ENCODE measurements at regions not wholly inside any gene's neighbourhood (a gene's known extent, or its start where the extent isn't known, plus 50 kb on each side); places are given as distances from the start of the nearest gene placed in this dataset.

DNA sequence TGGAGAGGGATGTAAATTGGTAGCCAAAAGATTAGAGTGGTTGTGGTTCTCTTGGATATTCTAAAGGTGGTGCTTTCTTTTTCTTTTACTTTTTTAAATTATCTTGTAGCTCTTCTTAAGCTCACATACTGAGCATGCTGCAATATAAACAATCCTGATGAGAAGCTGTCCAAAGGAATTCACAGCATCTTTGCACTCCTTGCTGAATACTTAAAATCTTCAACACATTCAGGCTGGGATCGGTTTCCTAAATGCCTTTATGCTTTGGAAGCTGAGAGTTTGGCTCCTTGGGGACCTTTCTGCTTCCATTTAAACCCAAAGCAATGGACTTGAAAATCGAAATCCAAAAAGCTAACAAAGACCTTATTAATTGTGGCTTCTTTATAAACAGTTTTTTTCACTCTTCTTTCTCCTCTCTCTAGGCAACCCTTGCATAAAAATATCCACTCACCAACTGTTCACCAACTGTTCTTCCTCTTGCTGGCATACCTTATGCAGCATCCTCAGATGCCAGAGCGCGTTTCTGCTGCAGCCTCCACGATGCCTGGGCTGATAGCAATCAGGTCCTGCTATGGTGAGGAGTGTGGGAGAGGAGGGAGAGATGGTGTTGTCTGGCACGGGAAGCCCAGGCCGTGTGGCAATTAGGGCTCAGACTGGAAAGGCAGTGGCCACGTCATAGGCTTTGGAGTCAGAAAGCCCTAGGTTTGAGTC is 535.8 kb upstream of the DAB1 start:
- no peak for DNase-seq (ENCODE audit: insufficient read length, low spot score)
- FAIRE-seq, result no peak

DNA sequence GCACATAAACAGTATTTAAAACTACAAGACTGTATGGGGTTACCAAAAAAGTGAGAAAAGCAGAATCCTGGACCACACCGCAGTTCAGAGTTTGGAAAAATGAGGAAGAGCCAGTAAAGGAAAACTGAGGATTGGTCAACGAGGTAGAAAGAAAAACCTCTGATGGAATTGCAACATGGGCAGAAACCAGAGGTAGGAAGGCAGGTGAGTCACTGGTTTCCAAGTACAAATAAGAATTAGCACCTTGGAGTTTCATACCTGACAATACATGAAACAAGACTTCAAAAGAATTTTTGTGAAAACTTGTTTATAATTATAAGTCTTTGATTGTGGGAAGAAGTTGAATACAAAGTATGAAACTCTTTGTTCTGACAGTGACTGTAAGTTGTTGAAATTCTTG is 533.7 kb upstream of the DAB1 start:
- no peak for DNase-seq (ENCODE audit: insufficient read length, low spot score)
- no peak for FAIRE-seq

DNA sequence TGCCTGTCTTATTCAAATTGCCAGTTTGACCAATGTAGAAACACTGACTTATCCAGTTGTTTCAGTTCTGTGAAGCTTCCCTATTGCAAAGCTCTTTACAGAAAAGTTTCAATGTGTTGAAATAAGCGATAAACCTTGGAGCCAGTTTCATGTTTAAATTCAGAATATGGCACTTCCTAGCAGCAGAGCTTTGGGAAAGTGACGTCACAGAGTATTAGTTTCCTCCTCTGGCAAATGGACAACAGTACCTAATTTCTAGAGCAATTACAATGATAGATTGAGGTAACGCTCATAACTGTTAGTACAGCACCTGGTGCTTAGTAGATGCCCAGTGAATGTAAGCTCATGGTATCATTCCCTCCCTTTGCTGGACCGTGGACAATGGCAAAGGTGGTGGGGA is 527.5 kb upstream of the DAB1 start:
- DNase-seq (ENCODE audit: insufficient read length, low spot score) (no peak), FAIRE-seq (no peak)

DNA sequence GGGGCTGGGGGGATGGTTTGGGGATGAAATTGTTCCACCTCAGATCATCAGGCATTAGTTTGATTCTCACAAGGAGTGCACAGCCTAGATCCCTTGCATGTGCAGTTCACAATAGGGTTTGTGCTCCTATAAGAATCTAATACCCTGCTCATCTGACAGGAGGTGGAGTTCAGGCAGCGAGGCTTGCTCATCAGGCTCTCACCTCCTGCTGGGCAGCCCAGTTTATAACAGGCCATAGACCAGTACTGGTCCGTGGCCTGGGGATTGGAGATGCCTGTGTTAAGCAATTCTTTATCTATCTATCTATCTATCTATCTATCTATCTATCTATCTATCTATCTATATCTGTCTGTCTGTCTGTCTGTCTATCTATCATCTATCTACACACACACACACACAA is 525.3 kb upstream of the DAB1 start:
- no peak for FAIRE-seq
- no peak for DNase-seq (ENCODE audit: insufficient read length, low spot score)

DNA sequence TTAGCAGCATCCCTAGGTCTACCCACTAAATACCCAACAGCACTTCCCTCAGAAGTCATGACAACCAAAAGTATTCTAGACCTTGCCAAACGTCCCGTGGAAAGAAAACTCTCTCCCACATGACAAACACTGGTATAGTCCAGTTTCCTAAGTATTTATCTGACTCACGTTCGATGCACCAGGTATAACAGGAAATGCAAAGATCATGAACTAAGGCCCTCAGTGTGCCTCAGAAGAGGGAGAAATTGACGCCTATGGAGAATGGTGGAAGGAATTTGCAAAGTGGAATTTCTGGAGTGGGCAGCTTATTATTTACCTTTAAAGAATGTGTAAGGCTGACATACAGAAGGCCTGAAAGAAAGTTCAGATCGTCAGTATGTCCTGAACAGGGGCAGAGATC is 523.6 kb upstream of the DAB1 start:
- no peak for FAIRE-seq
- no peak for DNase-seq (ENCODE audit: insufficient read length, low spot score)

DNA sequence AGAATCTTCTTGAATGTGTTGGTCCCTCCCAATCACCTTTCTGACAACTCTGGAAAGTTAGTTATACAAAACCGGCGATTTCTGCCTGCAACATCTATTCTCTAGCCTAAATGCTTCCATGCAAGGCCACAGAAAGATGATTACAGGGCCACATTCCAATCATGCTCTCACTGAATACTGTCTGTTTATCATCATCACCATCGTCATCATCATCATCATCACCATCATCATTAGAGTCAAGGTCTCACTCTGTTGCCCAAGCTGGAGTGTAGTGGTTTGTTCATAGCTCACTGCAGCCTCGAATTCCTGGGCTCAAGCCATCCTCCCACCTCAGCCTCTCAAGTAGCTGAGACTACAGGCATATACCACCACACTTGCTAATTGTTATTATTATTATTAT is 521.2 kb upstream of the DAB1 start:
- FAIRE-seq (no peak), DNase-seq (ENCODE audit: insufficient read length, low spot score) (no peak)

DNA sequence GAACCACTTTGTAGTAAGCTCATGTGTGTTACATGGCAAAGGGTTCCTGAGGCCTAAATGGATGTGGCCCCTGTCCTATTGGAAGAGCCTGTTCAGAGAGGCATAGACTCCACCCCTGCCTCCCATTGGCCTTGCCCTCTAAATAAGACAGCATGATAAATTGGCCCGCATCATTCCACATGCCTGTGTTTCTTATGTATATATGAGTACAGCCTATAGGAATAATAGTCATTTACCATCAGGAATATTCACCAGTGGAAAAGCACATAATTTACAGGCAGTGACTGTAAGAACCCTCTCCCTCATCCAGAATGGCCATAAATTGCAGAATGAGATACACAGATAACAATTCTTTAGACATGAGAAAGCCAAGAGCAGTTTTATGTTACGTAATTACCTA is 519.5 kb upstream of the DAB1 start:
- DNase-seq (ENCODE audit: insufficient read length, low spot score) (no peak), FAIRE-seq (no peak)

DNA sequence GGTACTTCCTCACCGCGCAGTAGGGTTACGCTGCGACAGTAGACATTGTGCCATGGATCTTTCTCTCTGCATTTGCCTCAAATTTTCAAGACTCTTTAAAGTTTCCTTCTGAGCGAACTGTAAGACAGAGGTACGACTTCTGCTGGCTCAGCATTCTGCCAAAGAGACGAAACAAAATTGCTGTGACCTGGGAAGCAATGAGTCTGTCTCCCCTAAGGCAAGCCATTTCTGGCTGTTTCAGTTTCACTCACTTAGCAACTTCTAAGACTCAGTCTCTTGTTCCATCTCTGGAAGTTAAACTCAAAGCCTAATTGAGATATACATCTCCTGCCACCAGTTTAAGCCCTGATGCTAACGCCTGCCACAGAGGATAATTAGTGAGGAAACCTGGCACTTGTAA is 510.9 kb upstream of the DAB1 start:
- FAIRE-seq, result no peak
- no peak for DNase-seq (ENCODE audit: insufficient read length, low spot score)

DNA sequence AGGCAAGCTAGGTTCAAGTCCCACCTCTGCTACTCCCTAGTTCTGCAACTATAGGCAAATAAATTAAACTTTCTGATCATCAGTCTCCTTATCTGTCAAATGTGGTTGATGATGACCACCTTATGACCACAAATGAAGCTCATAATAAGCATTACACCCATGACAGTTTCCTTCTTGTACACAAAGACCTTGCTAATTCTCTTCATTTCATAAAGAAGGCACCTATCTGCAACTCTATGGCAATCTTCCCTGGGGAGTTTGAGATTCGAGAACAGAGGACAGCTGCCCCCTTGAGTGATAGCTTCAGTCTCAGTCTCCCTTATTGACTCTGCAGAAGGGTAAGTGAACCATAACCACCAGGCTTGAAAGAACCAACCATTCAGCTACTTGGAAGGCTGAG is 503.1 kb upstream of the DAB1 start:
- DNase-seq (ENCODE audit: insufficient read length, low spot score) (no peak), FAIRE-seq (no peak)

DNA sequence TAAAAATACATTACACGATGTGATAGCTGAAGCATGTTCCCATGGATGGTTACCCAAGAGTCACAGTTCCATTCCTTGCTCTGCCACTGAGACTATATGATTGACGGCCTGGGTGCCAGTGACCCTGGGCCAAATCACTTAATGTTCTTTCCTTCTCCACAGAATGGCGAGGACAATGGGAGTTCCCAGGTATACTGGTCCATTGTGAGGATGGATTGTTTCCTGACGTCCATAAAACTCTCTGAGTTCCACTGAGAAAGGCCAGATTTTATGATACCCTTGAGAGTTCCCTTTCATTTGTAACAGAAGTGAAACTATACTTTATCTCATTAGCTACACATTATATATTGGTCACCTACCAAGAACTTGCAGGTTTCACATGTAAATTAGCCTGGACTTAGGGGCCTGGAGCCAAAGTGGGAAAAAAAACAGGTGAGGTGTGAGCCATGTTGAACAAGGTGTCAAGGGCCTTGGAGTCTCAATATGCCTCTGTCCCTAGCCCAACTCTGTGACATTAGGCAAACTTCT is 502.2 kb upstream of the DAB1 start:
- no peak for DNase-seq (ENCODE audit: insufficient read length, low spot score)
- FAIRE-seq, result no peak

DNA sequence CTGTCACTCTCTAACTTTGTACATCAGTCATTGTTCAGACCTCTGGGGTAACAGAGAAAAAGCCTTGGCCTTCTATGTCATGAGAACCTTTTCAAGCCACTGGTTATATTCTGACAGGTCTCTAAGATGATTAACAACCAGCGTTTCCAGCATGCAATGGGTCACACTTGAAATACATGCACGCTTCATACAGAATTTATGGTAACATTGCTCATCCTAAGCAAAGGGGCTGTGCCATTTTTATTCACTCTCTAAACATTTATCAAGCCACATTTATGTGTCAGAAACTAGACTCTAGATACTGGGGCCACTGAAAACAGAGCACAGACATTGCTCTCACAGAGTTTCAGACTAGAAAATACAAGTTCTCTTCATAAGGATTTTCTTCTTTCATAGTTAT is 501.4 kb upstream of the DAB1 start:
- FAIRE-seq, result no peak

DNA sequence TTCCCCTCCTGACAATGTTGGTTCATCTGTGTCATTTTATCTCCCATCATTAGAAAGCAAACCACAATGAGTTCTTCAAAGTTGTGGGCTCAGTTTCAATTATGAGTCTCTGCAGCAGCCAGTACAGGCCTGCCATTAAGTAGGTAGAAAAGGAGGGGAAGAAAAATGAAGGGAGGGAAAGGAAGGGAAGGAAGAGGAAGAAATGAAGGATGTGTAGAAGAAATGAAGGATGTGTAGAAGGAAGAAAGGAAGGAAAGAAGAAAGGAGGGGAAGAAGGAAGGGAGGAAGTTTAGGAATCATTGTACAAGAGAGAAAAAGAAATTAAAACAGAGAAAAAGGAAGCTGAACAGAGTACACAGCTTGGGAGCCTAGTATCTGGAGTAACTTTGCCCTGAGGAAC is 498.3 kb upstream of the DAB1 start:
- FAIRE-seq (no peak), DNase-seq (ENCODE audit: insufficient read length, low spot score) (no peak)

More for the DNA sequence above, 501.4 kb upstream of the DAB1 start:
- DNase-seq (ENCODE audit: insufficient read length, low spot score), result no peak

DNA sequence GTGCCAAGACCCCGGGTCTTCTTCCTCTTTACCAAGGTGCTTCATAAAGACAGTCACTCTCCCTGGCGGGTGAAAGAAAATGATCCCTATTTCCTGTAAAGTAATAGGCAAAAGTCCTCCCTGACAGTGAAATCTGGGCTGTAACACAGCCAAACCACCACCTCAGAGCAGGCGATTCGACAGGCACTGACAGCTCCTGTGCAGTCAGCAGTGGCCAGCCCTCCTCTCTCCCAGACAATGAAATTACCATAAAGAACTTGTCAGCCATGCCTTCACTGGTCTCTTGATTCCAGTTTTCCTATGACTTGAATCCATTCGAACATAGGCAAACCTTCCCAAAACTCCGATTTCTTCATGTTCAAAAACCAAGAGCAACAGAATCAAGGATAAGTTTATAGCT is 492.2 kb upstream of the DAB1 start:
- FAIRE-seq, result no peak

DNA sequence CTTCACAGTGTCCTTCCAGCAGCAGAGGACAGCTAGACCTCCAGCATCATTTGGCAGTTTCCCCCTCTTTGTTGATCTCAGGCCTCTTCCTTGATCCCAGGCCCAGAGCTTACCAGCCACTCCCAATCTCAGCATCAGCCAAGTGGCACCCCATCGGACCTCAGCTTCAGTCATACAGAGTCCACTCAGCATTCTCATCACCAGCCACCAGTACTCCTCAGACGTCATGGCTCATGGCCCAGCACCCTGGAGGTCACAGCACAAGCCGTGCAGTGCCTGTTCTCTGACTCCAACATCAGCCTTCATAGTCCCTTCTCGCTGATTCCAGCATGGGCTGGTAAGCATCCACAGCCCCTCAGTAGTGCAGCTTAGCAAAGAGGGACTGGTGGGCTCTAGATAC is 487.6 kb upstream of the DAB1 start:
- DNase-seq (ENCODE audit: insufficient read length, low spot score) (no peak), FAIRE-seq (no peak)

More for the DNA sequence above, 492.2 kb upstream of the DAB1 start:
- DNase-seq (ENCODE audit: insufficient read length, low spot score), result no peak

DNA sequence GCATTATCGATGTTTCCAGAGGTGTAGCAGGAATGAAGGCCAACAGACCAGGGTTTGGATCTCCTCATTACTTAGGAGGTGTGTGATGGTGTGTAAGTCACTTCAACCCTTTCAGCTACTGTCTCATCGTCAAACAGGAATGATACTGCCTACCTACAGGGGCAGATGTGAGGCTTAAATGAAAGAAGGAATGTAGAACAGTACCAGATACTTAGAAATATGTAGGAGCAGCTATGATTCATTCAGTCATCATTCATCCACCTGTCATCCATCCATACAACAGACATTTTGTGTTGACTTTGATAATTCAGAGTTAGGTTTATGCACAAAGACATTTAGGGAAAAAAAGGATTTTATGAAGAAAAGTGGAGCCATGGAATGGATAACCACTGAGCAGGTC is 486.9 kb upstream of the DAB1 start:
- no peak for FAIRE-seq
- DNase-seq (ENCODE audit: insufficient read length, low spot score), result no peak

DNA sequence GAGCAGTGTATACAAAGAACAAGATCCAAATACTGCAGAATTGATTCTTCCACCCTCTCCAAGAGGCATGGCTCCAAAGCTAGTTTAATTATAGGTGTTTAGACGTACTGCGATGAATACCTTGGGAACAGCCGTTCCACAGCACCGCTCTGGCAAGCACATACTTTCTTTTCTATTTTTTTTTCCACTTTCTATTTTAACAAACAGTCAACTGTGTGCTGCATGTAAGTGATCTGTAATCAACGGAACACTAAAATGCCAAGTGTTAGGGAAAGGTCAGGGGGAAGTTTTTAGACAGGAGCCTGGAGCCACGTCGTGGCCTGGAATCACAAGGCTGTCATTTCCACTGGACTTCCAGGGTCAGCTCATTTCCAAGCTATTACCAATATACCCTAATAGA is 486.4 kb upstream of the DAB1 start:
- DNase-seq (ENCODE audit: insufficient read length, low spot score), result no peak
- FAIRE-seq, result no peak

DNA sequence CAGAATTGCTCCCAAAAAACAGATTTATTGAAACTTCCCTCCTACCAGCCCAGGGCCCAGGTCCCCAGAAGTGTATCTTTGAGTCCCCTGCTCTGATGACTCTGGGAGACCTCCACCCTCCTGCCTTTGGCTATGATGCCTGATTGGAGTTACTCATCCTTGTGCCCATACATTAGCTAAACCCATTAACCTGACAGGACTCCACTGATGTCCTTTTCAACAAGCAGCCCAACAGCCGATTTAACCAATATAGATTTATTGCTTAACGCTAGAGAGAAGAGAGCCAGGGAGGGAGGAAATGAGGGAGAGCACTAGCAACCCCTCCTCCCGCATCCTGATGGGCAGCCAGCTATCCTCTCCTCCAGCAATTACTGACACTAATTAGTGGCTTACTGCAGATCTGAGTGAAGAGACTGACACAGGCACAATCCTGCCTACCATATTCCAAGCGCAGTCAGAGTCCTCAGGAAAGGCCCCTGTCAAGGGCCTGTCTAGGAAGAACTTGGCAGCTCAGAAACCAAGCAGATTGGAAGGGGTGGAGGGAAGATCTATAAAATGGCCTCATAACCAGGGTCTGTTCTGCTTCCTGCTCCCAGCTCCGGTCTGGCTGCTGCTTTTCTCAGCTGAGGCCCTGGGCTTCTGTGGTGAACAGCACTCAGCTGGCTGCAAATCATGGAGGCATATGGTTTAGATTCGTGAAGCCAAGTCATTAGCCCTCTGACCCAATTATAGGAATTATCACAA is 484.5 kb upstream of the DAB1 start:
- DNase-seq (ENCODE audit: insufficient read length, low spot score) (no peak), FAIRE-seq (no peak)

DNA sequence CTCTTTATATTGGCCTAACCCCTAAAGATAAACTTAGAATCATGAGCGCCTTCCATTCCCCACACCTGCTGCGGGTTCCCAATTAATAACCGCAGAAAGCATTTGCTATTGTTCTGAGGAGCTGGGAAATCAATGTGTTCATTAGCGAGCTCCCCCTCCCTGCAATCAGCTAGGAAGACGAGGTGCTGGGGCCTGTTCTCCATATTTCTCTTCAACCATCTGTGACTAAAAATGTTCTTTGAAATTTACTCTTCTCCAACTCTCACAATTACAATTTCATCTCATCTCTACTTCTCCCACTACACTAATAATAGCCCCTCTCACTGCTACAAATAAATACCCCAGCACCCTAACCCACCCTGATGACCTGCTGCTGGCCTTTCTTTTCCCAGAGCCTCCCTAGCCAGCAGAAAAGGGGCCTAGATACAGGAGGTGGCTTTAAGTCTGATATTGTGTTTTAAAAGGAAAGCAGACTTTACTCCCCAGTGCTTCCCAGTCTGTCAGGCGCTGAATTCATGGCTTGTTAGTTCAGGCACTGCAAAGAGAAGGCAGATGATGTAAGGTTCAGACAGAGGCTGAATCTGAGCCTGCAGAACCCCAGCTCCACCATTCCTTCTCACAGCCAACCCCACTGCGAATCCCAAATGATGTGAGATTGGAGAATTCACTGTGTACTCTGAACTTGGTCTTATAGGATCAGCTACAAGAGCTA is 477.5 kb upstream of the DAB1 start:
- FAIRE-seq (no peak), DNase-seq (ENCODE audit: insufficient read length, low spot score) (no peak)

DNA sequence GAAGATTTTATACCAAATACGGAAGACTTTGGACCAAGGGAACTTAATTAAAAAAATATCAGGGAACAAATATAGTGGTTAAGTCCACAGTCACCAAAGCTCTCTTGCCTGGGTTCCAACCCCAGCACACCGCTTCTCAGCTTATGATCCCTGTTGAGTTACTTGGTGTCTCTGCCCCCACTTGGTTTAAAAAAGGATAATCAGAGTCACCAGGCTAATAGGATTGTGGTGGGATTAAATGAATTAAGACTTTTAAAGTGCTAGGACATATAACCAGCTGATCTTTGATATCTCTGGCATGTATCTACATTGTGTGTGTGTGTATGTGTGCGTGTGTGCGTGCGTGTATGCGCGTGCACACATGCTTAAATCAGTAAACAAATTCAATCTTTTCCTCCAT is 474.7 kb upstream of the DAB1 start:
- DNase-seq (ENCODE audit: insufficient read length, low spot score) (no peak), FAIRE-seq (no peak)

DNA sequence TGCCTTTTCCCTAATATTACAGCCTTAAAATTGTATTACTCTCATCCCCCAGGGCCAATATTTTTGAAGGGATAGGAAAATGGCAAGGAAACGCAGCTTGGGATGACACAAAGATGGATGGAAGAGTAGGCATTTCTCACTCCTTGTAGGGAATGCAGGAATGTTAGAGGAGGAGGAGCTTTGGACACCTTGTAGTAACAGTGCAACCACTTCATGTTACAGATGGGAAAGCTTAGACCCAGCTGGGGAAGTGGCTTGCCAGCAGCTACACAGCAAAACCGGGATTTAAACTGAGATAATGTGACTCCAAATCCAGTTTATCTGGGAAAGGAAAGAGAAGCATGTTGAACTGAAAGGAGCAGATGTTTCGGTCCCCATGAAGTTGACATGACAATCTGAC is 473.7 kb upstream of the DAB1 start:
- DNase-seq (ENCODE audit: insufficient read length, low spot score) (no peak), FAIRE-seq (no peak)

DNA sequence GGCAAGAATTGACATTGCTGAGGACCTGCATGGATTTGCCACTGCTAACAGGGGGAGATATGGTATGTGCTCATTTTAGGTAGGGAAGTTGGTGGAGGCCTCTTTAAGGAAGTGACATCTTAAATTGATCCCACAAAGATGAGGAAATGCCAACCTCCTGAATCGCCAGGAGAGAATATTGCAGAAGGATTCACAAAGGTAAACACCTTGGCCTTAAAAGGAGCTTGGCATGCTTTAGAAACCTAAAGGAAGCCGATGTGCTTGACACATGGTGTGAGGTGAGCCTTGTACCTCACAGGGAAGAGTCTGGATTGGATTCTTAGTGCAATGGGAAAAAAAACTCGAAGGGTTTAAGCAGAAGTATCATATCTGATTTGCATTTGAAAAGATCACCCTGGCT is 470.5 kb upstream of the DAB1 start:
- FAIRE-seq (no peak), DNase-seq (ENCODE audit: insufficient read length, low spot score) (no peak)
